Umbilical cord (tissue), 1 donor: ENCODE measurements at regions not wholly inside any gene's neighbourhood (a gene's known extent, or its start where the extent isn't known, plus 50 kb on each side); places are given as distances from the start of the nearest gene placed in this dataset.

Experiments
- DNase-seq: peaks from one replicate; pipeline ENCODE4 v3.0.0-alpha.2; 2015; ENCODE audit warnings: low spot score

DNA sequence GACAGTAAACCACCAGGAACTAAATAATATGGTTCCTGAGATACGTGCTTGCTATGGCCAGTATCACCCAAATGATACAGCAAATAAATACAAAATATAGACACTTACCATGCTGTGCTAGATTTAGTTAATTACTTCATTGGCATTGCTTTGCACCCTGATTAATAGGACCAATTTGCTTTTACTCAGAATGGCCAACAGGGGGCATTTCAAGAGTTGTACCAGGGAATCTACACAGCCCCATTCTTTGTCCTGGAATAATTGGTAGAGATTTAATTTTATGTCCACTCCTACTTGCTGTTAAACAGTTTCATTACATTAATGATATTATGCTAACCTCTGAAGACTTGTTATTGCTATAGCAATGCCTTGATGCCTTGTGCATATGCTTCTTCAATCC lies 280.8 kb downstream of the RERGL start:
- no peak for DNase-seq

DNA sequence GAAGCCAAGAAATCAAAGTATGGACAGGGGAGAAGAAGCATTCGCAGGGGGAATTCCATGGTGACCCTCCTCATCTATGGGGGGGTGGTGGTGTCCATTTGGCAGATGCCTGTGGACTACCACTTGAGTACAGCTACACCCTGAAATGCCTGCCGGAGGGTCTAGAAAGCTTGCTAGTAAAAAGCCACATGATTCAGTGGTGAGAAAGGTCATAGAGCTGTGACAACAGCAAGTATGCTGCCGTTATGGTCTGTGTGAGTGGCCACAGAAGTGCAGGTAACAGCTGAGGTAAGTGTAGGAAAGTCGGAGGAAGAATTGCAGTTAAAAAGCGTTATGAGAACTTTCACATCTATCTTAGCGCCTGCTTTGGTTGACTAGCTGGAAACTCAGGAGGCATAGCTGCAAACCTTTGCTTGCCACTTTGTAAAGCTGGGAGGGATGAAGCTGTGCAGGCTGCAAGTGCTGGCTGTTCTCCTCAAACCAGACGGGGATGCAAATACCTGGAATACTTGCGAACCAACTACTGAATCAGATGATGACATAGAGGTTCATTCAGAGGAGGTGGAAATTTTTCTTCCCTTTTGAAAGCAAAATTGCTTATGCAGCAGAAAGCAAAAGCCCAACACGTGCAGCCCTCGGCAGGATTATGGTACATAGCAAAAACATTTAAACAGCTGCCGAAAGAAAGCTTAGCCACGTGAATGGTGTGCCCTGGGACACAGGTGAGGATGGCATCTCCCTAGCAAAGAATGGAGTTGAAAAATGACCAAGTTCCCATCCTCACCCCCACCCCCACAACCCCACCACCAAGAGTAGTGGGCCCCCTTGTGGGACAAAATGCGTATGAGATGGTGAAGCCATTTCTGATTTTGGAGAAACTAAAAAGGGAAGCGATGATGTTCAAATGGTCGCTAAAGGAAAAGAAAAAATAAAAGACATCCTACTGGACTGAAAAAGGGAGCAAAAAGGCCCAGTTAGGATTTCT lies 287.0 kb downstream of the RERGL start:
- DNase-seq = no peak

- no peak for DNase-seq
These were observed 296.1 kb downstream of the RERGL start for GRCh38 chr12:17793854-17794253.

- no peak for DNase-seq
These were observed 311.8 kb downstream of the RERGL start for GRCh38 chr12:17778242-17778641.

- no peak for DNase-seq
These were observed 326.6 kb downstream of the RERGL start for GRCh38 chr12:17763366-17763765.

DNA sequence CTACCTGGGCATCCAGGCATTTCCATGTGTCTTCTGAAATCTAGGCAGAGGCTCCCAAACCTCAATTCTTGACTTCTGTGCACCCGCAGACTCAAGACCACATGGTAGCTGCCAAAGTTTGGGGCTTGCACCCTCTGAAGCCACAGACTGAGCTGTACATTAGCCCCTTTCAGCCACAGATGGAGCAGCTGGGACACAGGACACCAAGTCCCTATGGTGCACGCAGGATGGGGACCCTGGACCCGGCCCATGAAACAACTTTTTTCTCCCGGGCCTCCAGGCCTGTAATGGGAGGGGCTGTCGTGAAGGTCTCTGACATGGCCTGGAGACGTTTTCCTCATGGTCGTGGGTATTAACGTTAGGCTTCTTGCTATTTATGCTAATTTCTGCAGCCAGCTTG lies 330.0 kb downstream of the RERGL start:
- no peak for DNase-seq
